Hepatocyte (in vitro differentiated cells): ENCODE measurements at regions not wholly inside any gene's neighbourhood (a gene's known extent, or its start where the extent isn't known, plus 50 kb on each side); places are given as distances from the start of the nearest gene placed in this dataset.

Source experiments
- EZH2phosphoT487 ChIP-seq: fragments of 200-600 bp; sonication (generic); IDR thresholded peaks from one replicate; pipeline ENCODE4 v1.6.1; 2018; ENCODE audit warnings: antibody characterized with exemption, mild to moderate bottlenecking, low read depth, moderate library complexity; ENCODE audit not compliant: unreplicated experiment, severe bottlenecking
- TF ChIP-seq, protein P1 (sequence below): fragments of 200-600 bp; sonication (generic); IDR thresholded peaks from 2 replicates; pipeline ENCODE4 v1.5.1; 2016; ENCODE audit warnings: antibody characterized with exemption, mild to moderate bottlenecking; ENCODE audit not compliant: poor library complexity

DNA sequence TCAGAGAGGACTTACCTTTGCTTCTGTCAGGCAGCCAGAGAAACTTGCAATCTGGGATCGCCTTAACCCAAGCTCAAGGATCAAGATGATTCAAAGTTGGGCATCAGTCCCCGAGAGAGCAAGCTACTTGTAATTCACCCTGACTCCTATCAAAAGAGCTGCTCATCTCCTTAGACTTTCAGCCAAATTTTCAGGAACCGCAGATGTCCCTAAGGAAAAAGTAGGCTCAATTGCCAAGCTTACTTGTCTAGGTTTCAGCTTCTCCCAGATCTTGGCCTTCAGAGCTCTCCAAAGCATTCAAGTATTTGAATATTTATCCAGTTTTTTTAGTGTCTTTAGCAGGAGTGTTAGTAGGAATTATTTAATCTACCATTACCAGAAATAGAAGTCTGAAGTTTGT, 434.1 kb upstream of the MMS22L start:
- no peak for TF ChIP-seq EZH2phosphoT487
- TF ChIP-seq, protein P1, sequence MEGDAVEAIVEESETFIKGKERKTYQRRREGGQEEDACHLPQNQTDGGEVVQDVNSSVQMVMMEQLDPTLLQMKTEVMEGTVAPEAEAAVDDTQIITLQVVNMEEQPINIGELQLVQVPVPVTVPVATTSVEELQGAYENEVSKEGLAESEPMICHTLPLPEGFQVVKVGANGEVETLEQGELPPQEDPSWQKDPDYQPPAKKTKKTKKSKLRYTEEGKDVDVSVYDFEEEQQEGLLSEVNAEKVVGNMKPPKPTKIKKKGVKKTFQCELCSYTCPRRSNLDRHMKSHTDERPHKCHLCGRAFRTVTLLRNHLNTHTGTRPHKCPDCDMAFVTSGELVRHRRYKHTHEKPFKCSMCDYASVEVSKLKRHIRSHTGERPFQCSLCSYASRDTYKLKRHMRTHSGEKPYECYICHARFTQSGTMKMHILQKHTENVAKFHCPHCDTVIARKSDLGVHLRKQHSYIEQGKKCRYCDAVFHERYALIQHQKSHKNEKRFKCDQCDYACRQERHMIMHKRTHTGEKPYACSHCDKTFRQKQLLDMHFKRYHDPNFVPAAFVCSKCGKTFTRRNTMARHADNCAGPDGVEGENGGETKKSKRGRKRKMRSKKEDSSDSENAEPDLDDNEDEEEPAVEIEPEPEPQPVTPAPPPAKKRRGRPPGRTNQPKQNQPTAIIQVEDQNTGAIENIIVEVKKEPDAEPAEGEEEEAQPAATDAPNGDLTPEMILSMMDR, result no peak
